CD14-positive monocyte (primary cell): ENCODE measurements at regions not wholly inside any gene's neighbourhood (a gene's known extent, or its start where the extent isn't known, plus 50 kb on each side); places are given as distances from the start of the nearest gene placed in this dataset.

Experiments used
- DNase-seq, 3 donors: peaks; one replicate each; pipeline ENCODE4 v3.0.0-alpha.2; 2011 to 2022
- H2AFZ ChIP-seq: 2 replicates; pipeline ENCODE4 v1.6.0; 2012; ENCODE audit warnings: mild to moderate bottlenecking, low read depth, low read length, inconsistent platforms; ENCODE audit not compliant: insufficient read depth, poor library complexity, severe bottlenecking
- H3K27ac ChIP-seq, 2 donors: 1 replicate in 1 of 2; 2 replicates in 1 of 2; pipeline ENCODE4 v1.5.1; 2012 to 2013; ENCODE audit warnings: low read length in 2 of 2, control low read depth in 1 of 2, inconsistent platforms in 1 of 2, low read depth in 1 of 2, mild to moderate bottlenecking in 1 of 2
- H3K27me3 ChIP-seq, 2 donors: one replicate each; pipeline versions ENCODE4 v1.6.0 to v1.6.1; 2011 to 2013; ENCODE audit warnings: low read length in 2 of 2; ENCODE audit not compliant: control insufficient read depth in 2 of 2, insufficient read depth in 2 of 2
- H3K36me3 ChIP-seq, 2 donors: replicated peaks in 1 of 2; 1 replicate in 1 of 2; 2 replicates in 1 of 2; pipeline versions ENCODE4 v1.5.1 to v1.6.1; 2012 to 2013; ENCODE audit warnings: low read length in 2 of 2, control low read depth in 1 of 2, inconsistent platforms in 1 of 2, mild to moderate bottlenecking in 1 of 2; ENCODE audit not compliant: insufficient read depth in 2 of 2, control insufficient read depth in 1 of 2
- H3K4me1 ChIP-seq, 2 donors: 1 replicate in 1 of 2; 2 replicates in 1 of 2; pipeline versions ENCODE4 v1.5.1 to v1.6.1; 2012 to 2013; ENCODE audit warnings: low read length in 2 of 2, control low read depth in 1 of 2, inconsistent platforms in 1 of 2, mild to moderate bottlenecking in 1 of 2, moderate library complexity in 1 of 2; ENCODE audit not compliant: insufficient read depth in 2 of 2, control insufficient read depth in 1 of 2
- H3K4me2 ChIP-seq: replicated peaks from 2 replicates; pipeline ENCODE3; 2012; ENCODE audit warnings: low read length, moderate library complexity, mild to moderate bottlenecking; ENCODE audit not compliant: poor library complexity, severe bottlenecking; ENCODE audit errors: extremely low read depth
- H3K4me3 ChIP-seq, 3 experiments: fragments of 200-600 bp in 1 of 3; sonication (generic) in 1 of 3; replicated peaks in 1 of 3; 1 replicate in 2 of 3; 2 replicates in 1 of 3; pipeline ENCODE4 v1.5.1; 2011 to 2013; ENCODE audit warnings: low read length in 3 of 3, mild to moderate bottlenecking in 3 of 3, control low read depth in 2 of 3, low read depth in 2 of 3, inconsistent platforms in 1 of 3, moderate library complexity in 1 of 3
- H3K79me2 ChIP-seq: 2 replicates; pipeline ENCODE4 v1.6.0; 2012; ENCODE audit warnings: mild to moderate bottlenecking, control low read depth, inconsistent platforms, low read length, moderate library complexity; ENCODE audit not compliant: insufficient read depth
- H3K9ac ChIP-seq: 2 replicates; pipeline ENCODE4 v1.6.0; 2017; ENCODE audit warnings: low read length, mild to moderate bottlenecking; ENCODE audit not compliant: insufficient read depth, poor library complexity, severe bottlenecking
- H3K9me3 ChIP-seq, 2 donors: replicated peaks in 1 of 2; 1 replicate in 1 of 2; 2 replicates in 1 of 2; pipeline versions ENCODE4 v1.5.1 to v1.6.1; 2012 to 2013; ENCODE audit warnings: low read length in 2 of 2, control low read depth in 1 of 2; ENCODE audit not compliant: control insufficient read depth in 1 of 2, insufficient read depth in 1 of 2
- H4K20me1 ChIP-seq: 2 replicates; pipeline ENCODE4 v1.6.0; 2012; ENCODE audit warnings: mild to moderate bottlenecking, low read length, control low read depth, moderate library complexity; ENCODE audit not compliant: insufficient read depth
- H3K27ac Mint-ChIP-seq, 7 donors: one replicate each; pipeline ENCODE4 v1.8.0; 2020; ENCODE audit warnings: mild to moderate bottlenecking in 7 of 7, mixed read lengths in 7 of 7, moderate library complexity in 6 of 7, inconsistent platforms in 2 of 7
- H3K27me3 Mint-ChIP-seq, 3 donors: one replicate each; pipeline ENCODE4 v1.8.0; 2021 to 2022; ENCODE audit warnings: low read depth in 3 of 3, mild to moderate bottlenecking in 3 of 3, mixed read lengths in 3 of 3, moderate library complexity in 3 of 3, inconsistent platforms in 1 of 3
- H3K36me3 Mint-ChIP-seq, 2 donors: one replicate each; pipeline ENCODE4 v1.8.0; 2020; ENCODE audit warnings: mixed read lengths in 2 of 2, inconsistent platforms in 1 of 2, mild to moderate bottlenecking in 1 of 2
- H3K4me1 Mint-ChIP-seq: one replicate; pipeline ENCODE4 v1.8.0; 2020; ENCODE audit warnings: mild to moderate bottlenecking, mixed read lengths
- H3K4me3 Mint-ChIP-seq, 2 donors: one replicate each; pipeline ENCODE4 v1.8.0; 2020; ENCODE audit warnings: mild to moderate bottlenecking in 2 of 2, mixed read lengths in 2 of 2, moderate library complexity in 1 of 2
- H3K9me3 Mint-ChIP-seq, 7 donors: one replicate each; pipeline ENCODE4 v1.8.0; 2020 to 2022; ENCODE audit warnings: mixed read lengths in 7 of 7, mild to moderate bottlenecking in 6 of 7, moderate library complexity in 6 of 7, inconsistent platforms in 2 of 7
- CTCF ChIP-seq: fragments of 200-600 bp; IDR thresholded peaks from one replicate; pipeline ENCODE4 v1.8.0; 2022; ENCODE audit warnings: antibody characterized with exemption, mild to moderate bottlenecking
- WGBS: methylation state at CpG from one replicate; pipeline ENCODE4 v1.1.5; 2013; ENCODE audit warnings: missing lambda C conversion rate; ENCODE audit not compliant: insufficient coverage; 5-methylcytosine and 5-hydroxymethylcytosine counted together
- intact Hi-C, 2 donors: fragments of 100-400 bp; cut with micrococcal nuclease; formaldehyde crosslinking; loops; one replicate each; pipeline versions ENCODE4 v1.15.0 to v1.15.1; 2023

- Histone ChIP-seq H2AFZ (no peak overlapping the region), H3K4me3 (no peak overlapping the region), H3K4me2 (no peak overlapping the region), H3K36me3 (no peaks in the 10 kb centered on the region), H3K79me2 (no peaks in the 10 kb centered on the region), H3K4me1 (peaks cover 1 to 2% of the 10 kb centered on the region in 2 donors), H3K9ac (no peak overlapping the region), H3K27ac (no peak overlapping the region), H3K9me3 (no peaks in the 10 kb centered on the region), H3K27me3 (peaks cover 15% of the 10 kb centered on the region in 2 donors), H4K20me1 (no peaks in the 10 kb centered on the region)
- TF ChIP-seq CTCF, result no peak
- H3K27me3 Mint-ChIP-seq, result peaks cover 9 to 14% (median 12%) of the 10 kb centered on the region in 3 donors
- H3K4me3 Mint-ChIP-seq, result no peak overlapping the region
- WGBS, result 100% methylated on average over 3 of the region's 6 CpGs
- H3K36me3 Mint-ChIP-seq, result no peaks in the 10 kb centered on the region
- H3K9me3 Mint-ChIP-seq, result peaks cover 0 to 2% (median 0%) of the 10 kb centered on the region in 7 donors
- DNase-seq, result no peak
- H3K27ac Mint-ChIP-seq, result no peak overlapping the region
- intact Hi-C loops, result no loop called here
- H3K4me1 Mint-ChIP-seq, result no peaks in the 10 kb centered on the region
Observed at GRCh38 chr11:121924191-121924590, 191.8 kb downstream of the BLID start.

GRCh38 chr11:121917482-121917881, 198.5 kb downstream of the BLID start:
- H3K27me3 Mint-ChIP-seq, result peaks cover 10 to 12% (median 11%) of the 10 kb centered on the region in 3 donors
- H3K9me3 Mint-ChIP-seq, result peaks cover 0 to 4% (median 0%) of the 10 kb centered on the region in 7 donors
- no peaks in the 10 kb centered on the region for H3K9me3 ChIP-seq
- H3K4me3 ChIP-seq, result no peak overlapping the region
- intact Hi-C loops, result no loop called here
- H3K36me3 Mint-ChIP-seq, result no peaks in the 10 kb centered on the region
- H4K20me1 ChIP-seq, result no peaks in the 10 kb centered on the region
- H3K4me2 ChIP-seq, result no peak overlapping the region
- peaks cover 3 to 8% of the 10 kb centered on the region in 2 donors for H3K27me3 ChIP-seq
- no peaks in the 10 kb centered on the region for H3K36me3 ChIP-seq
- no peak overlapping the region for H3K27ac Mint-ChIP-seq
- no peaks in the 10 kb centered on the region for H3K79me2 ChIP-seq
- no peak for TF ChIP-seq CTCF
- no peak overlapping the region for H2AFZ ChIP-seq
- H3K27ac ChIP-seq, result no peak overlapping the region
- H3K9ac ChIP-seq, result no peak overlapping the region
- no CpG with 5 or more reads among the region's 1 CpG for WGBS
- no peak for DNase-seq
- H3K4me1 ChIP-seq, result no peaks in the 10 kb centered on the region
- no peak overlapping the region for H3K4me3 Mint-ChIP-seq
- no peaks in the 10 kb centered on the region for H3K4me1 Mint-ChIP-seq
